IPS-15b (cell line): ENCODE measurements at regions not wholly inside any gene's neighbourhood (a gene's known extent, or its start where the extent isn't known, plus 50 kb on each side); places are given as distances from the start of the nearest gene placed in this dataset.
"Not testable (repeated sequence)": the region's sequence is repeated elsewhere in the genome, so short reads cannot be mapped to it uniquely, and the experiment has no call there.

Source experiments
- H3K27me3 ChIP-seq: one replicate; pipeline ENCODE4 v1.6.1; 2013; ENCODE audit warnings: low read length; ENCODE audit not compliant: control insufficient read depth, insufficient read depth
- H3K36me3 ChIP-seq: one replicate; pipeline ENCODE4 v1.6.1; 2013; ENCODE audit warnings: low read length; ENCODE audit not compliant: control insufficient read depth, insufficient read depth
- H3K4me1 ChIP-seq: one replicate; pipeline ENCODE4 v1.6.1; 2013; ENCODE audit warnings: mild to moderate bottlenecking, low read length; ENCODE audit not compliant: control insufficient read depth, insufficient read depth
- H3K4me3 ChIP-seq: one replicate; pipeline ENCODE4 v1.5.1; 2013; ENCODE audit warnings: low read depth, low read length
- H3K9ac ChIP-seq: one replicate; pipeline ENCODE4 v1.6.1; 2013; ENCODE audit warnings: low read depth, mild to moderate bottlenecking, low read length
- H3K9me3 ChIP-seq: one replicate; pipeline ENCODE4 v1.6.1; 2013; ENCODE audit warnings: mild to moderate bottlenecking, low read length; ENCODE audit not compliant: control insufficient read depth, insufficient read depth

- no peaks in the 10 kb centered on the region for H3K4me1 ChIP-seq
- H3K9me3 ChIP-seq = peaks cover under 1% of the 10 kb centered on the region
- H3K36me3 ChIP-seq = no peaks in the 10 kb centered on the region
- no peaks in the 10 kb centered on the region for H3K27me3 ChIP-seq
- no peak overlapping the region for H3K4me3 ChIP-seq
- no peak overlapping the region for H3K9ac ChIP-seq
Observed at GRCh38 chr21:17196623-17197022, 316.2 kb upstream of the CXADR start.

DNA sequence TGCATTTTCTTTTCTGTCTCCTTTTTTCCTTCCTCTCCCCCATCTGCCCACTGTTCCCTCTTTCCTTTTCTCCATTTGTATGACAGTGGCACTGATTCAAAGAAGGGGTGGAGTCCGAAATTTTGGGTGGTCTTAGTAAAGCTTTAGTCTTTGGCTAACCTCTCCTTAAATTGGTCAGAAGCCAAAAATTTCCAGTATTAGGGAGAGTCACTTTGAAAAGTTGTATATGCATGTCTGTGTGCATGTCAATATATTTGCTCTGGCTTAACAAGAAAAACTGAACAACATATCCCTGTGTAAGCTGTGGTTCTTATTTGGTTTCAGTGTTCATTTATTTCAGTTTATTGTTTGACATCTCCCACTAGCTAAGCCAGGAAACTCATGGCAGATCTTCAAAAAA is 314.8 kb upstream of the CXADR start:
- H3K9me3 ChIP-seq = no peaks in the 10 kb centered on the region
- H3K27me3 ChIP-seq = no peaks in the 10 kb centered on the region
- H3K4me3 ChIP-seq = no peak overlapping the region
- no peaks in the 10 kb centered on the region for H3K4me1 ChIP-seq
- no peak overlapping the region for H3K9ac ChIP-seq
- H3K36me3 ChIP-seq = no peaks in the 10 kb centered on the region

DNA sequence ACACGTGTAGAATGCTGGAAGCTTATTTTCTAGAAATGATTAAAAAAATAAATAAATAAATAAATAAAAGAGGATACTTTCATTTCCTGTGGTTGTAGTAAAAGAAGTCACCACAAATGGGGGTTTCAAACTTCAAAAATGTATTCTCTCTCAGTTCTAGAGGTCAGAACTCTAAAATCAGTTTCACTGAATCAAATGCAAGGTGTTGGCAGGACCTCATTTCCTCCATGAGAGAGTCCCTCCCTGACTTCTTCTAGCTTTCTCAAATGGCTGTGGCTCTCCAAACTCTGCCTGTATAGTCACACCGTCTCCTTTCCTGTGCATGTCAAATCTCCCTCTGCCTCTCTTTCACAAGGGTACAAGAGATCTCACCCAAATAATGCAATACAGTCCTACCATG is 312.6 kb upstream of the CXADR start:
- Histone ChIP-seq H3K9ac (no peak overlapping the region), H3K27me3 (no peaks in the 10 kb centered on the region), H3K4me3 (no peak overlapping the region), H3K9me3 (no peaks in the 10 kb centered on the region), H3K36me3 (no peaks in the 10 kb centered on the region), H3K4me1 (no peaks in the 10 kb centered on the region)

GRCh38 chr21:17201741-17202260 is 311.0 kb upstream of the CXADR start:
- H3K36me3 ChIP-seq = no peaks in the 10 kb centered on the region
- no peak overlapping the region for H3K9ac ChIP-seq
- H3K4me3 ChIP-seq = no peak overlapping the region
- H3K27me3 ChIP-seq = no peaks in the 10 kb centered on the region
- H3K4me1 ChIP-seq = no peaks in the 10 kb centered on the region
- no peaks in the 10 kb centered on the region for H3K9me3 ChIP-seq

- Histone ChIP-seq H3K9ac (no peak overlapping the region), H3K9me3 (peaks cover 2% of the 10 kb centered on the region), H3K36me3 (no peaks in the 10 kb centered on the region), H3K27me3 (no peaks in the 10 kb centered on the region), H3K4me1 (no peaks in the 10 kb centered on the region), H3K4me3 (no peak overlapping the region)
Observed at GRCh38 chr21:17214801-17215200, 298.0 kb upstream of the CXADR start.

DNA sequence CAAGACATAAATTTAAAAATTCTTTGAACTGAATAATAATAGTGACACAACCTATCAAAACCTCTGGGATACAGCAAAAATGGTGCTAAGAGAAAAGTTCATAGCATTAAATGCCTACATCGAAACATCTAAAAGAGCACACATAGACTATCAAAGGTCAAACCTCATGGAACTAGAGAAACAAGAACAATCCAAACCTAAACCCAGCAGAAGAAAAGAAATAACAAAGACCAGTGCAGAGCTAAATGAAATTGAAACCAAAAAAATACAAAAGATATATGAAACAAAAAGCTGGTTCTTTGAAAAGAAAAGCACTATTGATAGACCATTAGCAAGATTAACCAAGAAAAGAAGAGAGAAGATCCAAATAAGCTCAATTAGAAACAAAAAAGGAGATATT is 293.8 kb upstream of the CXADR start:
- not testable (repeated sequence) for H3K36me3 ChIP-seq, H3K27me3 ChIP-seq, H3K9me3 ChIP-seq, H3K9ac ChIP-seq, H3K4me3 ChIP-seq, H3K4me1 ChIP-seq

- no peaks in the 10 kb centered on the region for H3K36me3 ChIP-seq
- no peaks in the 10 kb centered on the region for H3K27me3 ChIP-seq
- H3K9ac ChIP-seq = no peak overlapping the region
- H3K4me1 ChIP-seq = no peaks in the 10 kb centered on the region
- no peak overlapping the region for H3K4me3 ChIP-seq
- H3K9me3 ChIP-seq = no peaks in the 10 kb centered on the region
Observed at GRCh38 chr21:17231124-17231523, 281.7 kb upstream of the CXADR start.

GRCh38 chr21:17231771-17232170 is 281.1 kb upstream of the CXADR start:
- no peak overlapping the region for H3K9ac ChIP-seq
- no peaks in the 10 kb centered on the region for H3K9me3 ChIP-seq
- no peak overlapping the region for H3K4me3 ChIP-seq
- no peaks in the 10 kb centered on the region for H3K4me1 ChIP-seq
- H3K27me3 ChIP-seq = no peaks in the 10 kb centered on the region
- H3K36me3 ChIP-seq = no peaks in the 10 kb centered on the region

DNA sequence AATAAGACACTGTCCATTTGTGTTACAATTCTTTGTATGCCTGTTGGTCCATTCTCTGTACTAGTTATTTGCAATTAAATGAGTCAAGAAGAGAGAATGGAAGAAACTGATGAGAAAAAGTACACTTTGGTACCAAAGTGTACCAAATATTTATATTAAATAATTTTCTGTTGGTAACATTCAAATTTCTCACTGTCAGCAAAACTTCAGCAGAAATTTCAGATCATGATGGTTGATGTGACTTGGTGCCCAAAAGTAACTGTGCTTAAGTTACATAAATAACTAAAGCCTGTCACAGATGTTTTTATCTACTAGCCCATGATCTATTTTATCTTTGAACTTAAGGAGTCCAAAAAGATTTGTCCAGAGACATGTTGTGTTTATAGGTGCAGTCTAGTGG is 274.4 kb upstream of the CXADR start:
- Histone ChIP-seq H3K27me3 (no peaks in the 10 kb centered on the region), H3K9ac (no peak overlapping the region), H3K9me3 (no peaks in the 10 kb centered on the region), H3K4me1 (no peaks in the 10 kb centered on the region), H3K36me3 (no peaks in the 10 kb centered on the region), H3K4me3 (no peak overlapping the region)

DNA sequence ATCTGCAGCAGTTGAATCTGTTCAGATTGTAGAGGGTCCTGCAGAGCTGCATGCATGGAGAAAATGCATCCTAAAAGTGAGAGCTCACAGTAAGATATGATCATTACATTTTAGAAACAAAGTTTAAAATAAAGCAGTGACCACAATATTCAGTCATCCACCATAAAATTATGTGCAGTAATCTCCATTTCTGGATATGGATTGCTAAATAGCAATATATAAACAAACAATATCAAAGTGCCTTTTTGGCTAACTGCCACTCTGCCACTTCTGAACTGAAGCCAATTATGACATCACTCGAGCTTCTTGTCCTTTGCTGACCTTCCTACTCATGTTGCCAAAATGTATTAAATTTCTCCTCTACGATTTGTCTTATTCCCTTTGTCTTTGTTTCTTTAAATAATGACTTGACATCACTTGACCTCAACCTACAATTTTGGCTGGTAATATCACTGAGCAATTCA is 262.0 kb upstream of the CXADR start:
- Histone ChIP-seq H3K9ac (no peak overlapping the region), H3K9me3 (no peaks in the 10 kb centered on the region), H3K36me3 (no peaks in the 10 kb centered on the region), H3K4me1 (no peaks in the 10 kb centered on the region), H3K4me3 (no peak overlapping the region), H3K27me3 (no peaks in the 10 kb centered on the region)

DNA sequence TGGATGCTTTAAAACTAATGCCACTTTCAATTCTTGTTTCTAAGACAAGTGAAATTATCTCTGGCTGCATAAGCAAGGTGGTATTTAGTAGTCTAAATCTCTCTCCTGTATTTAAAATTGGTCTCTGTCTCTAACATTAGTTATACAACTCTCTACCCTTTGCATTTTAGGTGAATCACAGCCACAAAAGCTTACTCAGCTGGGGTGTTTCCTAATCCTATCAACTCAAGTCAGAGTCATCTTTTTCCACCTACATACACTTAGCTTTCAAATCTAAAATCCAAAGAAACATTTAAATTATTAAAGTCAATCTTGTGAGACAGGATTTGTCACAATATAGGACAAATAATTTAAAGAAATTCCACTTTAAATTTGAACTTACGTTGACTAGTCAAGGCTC is 255.1 kb upstream of the CXADR start:
- no peaks in the 10 kb centered on the region for H3K36me3 ChIP-seq
- no peak overlapping the region for H3K9ac ChIP-seq
- H3K9me3 ChIP-seq = no peaks in the 10 kb centered on the region
- H3K4me3 ChIP-seq = no peak overlapping the region
- H3K4me1 ChIP-seq = no peaks in the 10 kb centered on the region
- no peaks in the 10 kb centered on the region for H3K27me3 ChIP-seq

- Histone ChIP-seq H3K9me3 (no peaks in the 10 kb centered on the region), H3K4me1 (no peaks in the 10 kb centered on the region), H3K27me3 (no peaks in the 10 kb centered on the region), H3K36me3 (no peaks in the 10 kb centered on the region), H3K9ac (no peak overlapping the region), H3K4me3 (no peak overlapping the region)
Observed at GRCh38 chr21:17264182-17264581, 248.7 kb upstream of the CXADR start.

- Histone ChIP-seq H3K4me1 (no peaks in the 10 kb centered on the region), H3K36me3 (no peaks in the 10 kb centered on the region), H3K4me3 (no peak overlapping the region), H3K9ac (no peak overlapping the region), H3K27me3 (no peaks in the 10 kb centered on the region), H3K9me3 (no peaks in the 10 kb centered on the region)
Observed at GRCh38 chr21:17269760-17270159, 243.1 kb upstream of the CXADR start.
